ENCODE measurements at regions not wholly inside any gene's neighbourhood (a gene's known extent, or its start where the extent isn't known, plus 50 kb on each side); places are given as distances from the start of the nearest gene placed in this dataset.

- H3K4me1 Mint-ChIP-seq (ENCODE audit: low read depth) = peaks cover 18% of the 10 kb centered on the region
- TF ChIP-seq CTCF (IDR thresholded peaks at IDR 0.05) = no peak
- H3K27ac Mint-ChIP-seq = no peak overlapping the region
- H3K4me3 Mint-ChIP-seq = no peak overlapping the region
- no peak for DNase-seq
- H3K36me3 Mint-ChIP-seq (ENCODE audit: low read depth) = no peaks in the 10 kb centered on the region; the same call in 1 of the 2 replicates
- peaks cover 25% of the 10 kb centered on the region for H3K27me3 Mint-ChIP-seq (ENCODE audit: insufficient read depth)
- H3K9me3 Mint-ChIP-seq = no peaks in the 10 kb centered on the region
Observed at GRCh38 chr10:47118326-47118725, 181.7 kb upstream of the GDF10 start.

GRCh38 chr10:47121336-47121735 lies 178.7 kb upstream of the GDF10 start:
- Mint-ChIP-seq H3K27me3 (ENCODE audit: insufficient read depth) (peaks cover 21% of the 10 kb centered on the region), H3K36me3 (ENCODE audit: low read depth) (no peaks in the 10 kb centered on the region; the same call in 1 of the 2 replicates), H3K27ac (peak overlapping the region; percentile 17), H3K9me3 (no peaks in the 10 kb centered on the region), H3K4me3 (no peak overlapping the region; the same call in 1 of the 2 replicates), H3K4me1 (ENCODE audit: low read depth) (peaks cover 13% of the 10 kb centered on the region)
- no peak for TF ChIP-seq CTCF (IDR thresholded peaks at IDR 0.05)
- no peak for DNase-seq

GRCh38 chr10:47123716-47124288 lies 176.2 kb upstream of the GDF10 start:
- Mint-ChIP-seq H3K27ac (no peak overlapping the region), H3K36me3 (ENCODE audit: low read depth) (no peaks in the 10 kb centered on the region), H3K27me3 (ENCODE audit: insufficient read depth) (peaks cover 15% of the 10 kb centered on the region), H3K9me3 (no peaks in the 10 kb centered on the region), H3K4me1 (ENCODE audit: low read depth) (peaks cover 8% of the 10 kb centered on the region), H3K4me3 (no peak overlapping the region)
- DNase-seq = no peak
- no peak for TF ChIP-seq CTCF (IDR thresholded peaks at IDR 0.05)

- H3K4me3 Mint-ChIP-seq = no peak overlapping the region
- no peaks in the 10 kb centered on the region for H3K36me3 Mint-ChIP-seq (ENCODE audit: low read depth)
- no peak for DNase-seq
- H3K27ac Mint-ChIP-seq = no peak overlapping the region
- peaks cover 13% of the 10 kb centered on the region for H3K27me3 Mint-ChIP-seq (ENCODE audit: insufficient read depth)
- no peaks in the 10 kb centered on the region for H3K4me1 Mint-ChIP-seq (ENCODE audit: low read depth)
- TF ChIP-seq CTCF (IDR thresholded peaks at IDR 0.05) = no peak
- no peaks in the 10 kb centered on the region for H3K9me3 Mint-ChIP-seq
Observed at GRCh38 chr10:47127188-47127785, 172.7 kb upstream of the GDF10 start.

GRCh38 chr10:47130491-47130890 lies 169.5 kb upstream of the GDF10 start:
- Mint-ChIP-seq H3K27ac (no peak overlapping the region), H3K4me1 (ENCODE audit: low read depth) (no peaks in the 10 kb centered on the region; the same call in 1 of the 2 replicates), H3K4me3 (no peak overlapping the region), H3K9me3 (no peaks in the 10 kb centered on the region), H3K36me3 (ENCODE audit: low read depth) (no peaks in the 10 kb centered on the region), H3K27me3 (ENCODE audit: insufficient read depth) (peaks cover 3% of the 10 kb centered on the region)
- no peak for DNase-seq
- TF ChIP-seq CTCF (IDR thresholded peaks at IDR 0.05) = no peak
